ENCODE measurements at regions not wholly inside any gene's neighbourhood (a gene's known extent, or its start where the extent isn't known, plus 50 kb on each side); places are given as distances from the start of the nearest gene placed in this dataset.

DNA sequence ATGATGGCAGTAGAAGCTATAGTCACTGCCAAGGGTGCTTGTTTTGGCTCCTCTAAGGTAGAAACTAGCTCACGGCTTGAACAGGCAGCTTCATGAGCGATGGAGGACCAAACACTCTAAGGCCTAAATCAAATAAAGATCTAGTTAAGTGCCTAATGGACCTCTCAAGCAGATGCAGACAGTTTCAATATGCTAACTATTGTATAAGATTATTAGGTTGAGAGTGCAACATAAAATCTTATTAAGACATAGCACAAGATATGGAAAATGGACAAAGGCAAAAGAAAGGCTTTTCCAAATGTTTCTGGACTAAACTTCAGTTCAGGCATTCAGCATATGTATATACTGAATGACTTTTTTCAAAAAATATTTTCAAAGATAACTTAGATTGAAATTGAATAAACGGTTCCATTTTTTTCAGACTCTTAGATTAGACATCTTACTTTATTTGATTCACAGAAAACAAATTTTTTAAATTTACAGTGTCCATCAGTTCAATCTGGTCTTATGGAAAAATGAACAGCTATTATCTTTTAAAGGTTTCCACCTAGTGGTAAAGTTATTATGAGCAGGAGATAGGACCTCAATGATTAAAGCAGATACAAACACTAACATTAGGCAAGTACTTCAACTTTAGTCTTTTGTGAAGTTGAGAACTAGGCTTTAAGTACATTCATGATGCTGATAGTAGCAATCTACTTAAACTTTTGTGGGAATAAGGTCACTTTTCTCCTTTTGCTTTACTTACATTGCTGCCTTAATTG lies 1167.7 kb downstream of the MAT2B start:
- TF ChIP-seq POLR2A (IDR thresholded peaks at IDR 0.05), result no peak
- TF ChIP-seq, protein P1, sequence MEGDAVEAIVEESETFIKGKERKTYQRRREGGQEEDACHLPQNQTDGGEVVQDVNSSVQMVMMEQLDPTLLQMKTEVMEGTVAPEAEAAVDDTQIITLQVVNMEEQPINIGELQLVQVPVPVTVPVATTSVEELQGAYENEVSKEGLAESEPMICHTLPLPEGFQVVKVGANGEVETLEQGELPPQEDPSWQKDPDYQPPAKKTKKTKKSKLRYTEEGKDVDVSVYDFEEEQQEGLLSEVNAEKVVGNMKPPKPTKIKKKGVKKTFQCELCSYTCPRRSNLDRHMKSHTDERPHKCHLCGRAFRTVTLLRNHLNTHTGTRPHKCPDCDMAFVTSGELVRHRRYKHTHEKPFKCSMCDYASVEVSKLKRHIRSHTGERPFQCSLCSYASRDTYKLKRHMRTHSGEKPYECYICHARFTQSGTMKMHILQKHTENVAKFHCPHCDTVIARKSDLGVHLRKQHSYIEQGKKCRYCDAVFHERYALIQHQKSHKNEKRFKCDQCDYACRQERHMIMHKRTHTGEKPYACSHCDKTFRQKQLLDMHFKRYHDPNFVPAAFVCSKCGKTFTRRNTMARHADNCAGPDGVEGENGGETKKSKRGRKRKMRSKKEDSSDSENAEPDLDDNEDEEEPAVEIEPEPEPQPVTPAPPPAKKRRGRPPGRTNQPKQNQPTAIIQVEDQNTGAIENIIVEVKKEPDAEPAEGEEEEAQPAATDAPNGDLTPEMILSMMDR (IDR thresholded peaks at IDR 0.05), result peak in 3 of 4 donors; percentile 25 to 31 (median 25)
